GM12878 (cell line): ENCODE measurements at regions not wholly inside any gene's neighbourhood (a gene's known extent, or its start where the extent isn't known, plus 50 kb on each side); places are given as distances from the start of the nearest gene placed in this dataset.

Experiments
- EED ChIP-seq: sonication (generic); IDR thresholded peaks from 2 replicates; pipeline ENCODE4 v1.6.1; 2016; ENCODE audit warnings: antibody characterized with exemption, low read depth
- NFYB ChIP-seq: IDR thresholded peaks from 2 replicates; pipeline ENCODE4 v1.6.1; 2011; ENCODE audit warnings: low read depth, mild to moderate bottlenecking, low read length, improper control_type of control experiment, moderate library complexity; ENCODE audit not compliant: insufficient read depth
- POLR2A ChIP-seq: IDR thresholded peaks from 2 replicates; pipeline ENCODE4 v1.6.1; 2011; ENCODE audit warnings: low read depth, mild to moderate bottlenecking, low read length
- TF ChIP-seq, protein P1 (sequence below): IDR thresholded peaks from 2 replicates; pipeline ENCODE4 v1.6.1; 2012; ENCODE audit warnings: mild to moderate bottlenecking, low read depth, low read length
- TF ChIP-seq, protein P2 (sequence below), 3 experiments: IDR thresholded peaks in 2 of 3; conservative IDR thresholded peaks in 1 of 3; 2 replicates each; pipeline ENCODE4 v1.5.1; 2011; ENCODE audit warnings: low read depth in 3 of 3, low read length in 3 of 3, mild to moderate bottlenecking in 3 of 3, control low read depth in 2 of 3, moderate library complexity in 2 of 3, inconsistent platforms in 1 of 3, mixed read lengths in 1 of 3; ENCODE audit not compliant: control insufficient read depth in 2 of 3, insufficient read depth in 1 of 3; ENCODE audit errors: extremely low read depth in 1 of 3

DNA sequence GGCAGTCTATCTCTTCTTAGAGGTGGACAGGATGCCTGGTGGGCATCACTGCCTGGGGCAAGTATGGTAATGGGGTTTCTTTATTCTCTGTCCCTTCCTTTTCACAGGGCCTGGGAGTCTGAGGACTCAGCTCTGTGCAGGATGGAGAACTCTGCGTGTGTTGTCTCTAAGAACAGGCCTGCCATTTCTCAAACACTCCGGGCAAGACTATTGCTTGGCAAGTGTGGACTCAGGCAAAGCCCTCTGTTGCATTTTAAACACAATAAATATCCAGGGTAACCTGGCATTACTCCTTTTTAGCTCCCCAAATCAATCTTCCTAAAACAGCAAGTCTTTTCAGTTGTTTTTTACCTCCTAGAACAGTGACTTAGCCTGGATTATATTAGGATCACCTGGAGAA is 185.1 kb upstream of the ROPN1 start:
- TF ChIP-seq, protein P1, sequence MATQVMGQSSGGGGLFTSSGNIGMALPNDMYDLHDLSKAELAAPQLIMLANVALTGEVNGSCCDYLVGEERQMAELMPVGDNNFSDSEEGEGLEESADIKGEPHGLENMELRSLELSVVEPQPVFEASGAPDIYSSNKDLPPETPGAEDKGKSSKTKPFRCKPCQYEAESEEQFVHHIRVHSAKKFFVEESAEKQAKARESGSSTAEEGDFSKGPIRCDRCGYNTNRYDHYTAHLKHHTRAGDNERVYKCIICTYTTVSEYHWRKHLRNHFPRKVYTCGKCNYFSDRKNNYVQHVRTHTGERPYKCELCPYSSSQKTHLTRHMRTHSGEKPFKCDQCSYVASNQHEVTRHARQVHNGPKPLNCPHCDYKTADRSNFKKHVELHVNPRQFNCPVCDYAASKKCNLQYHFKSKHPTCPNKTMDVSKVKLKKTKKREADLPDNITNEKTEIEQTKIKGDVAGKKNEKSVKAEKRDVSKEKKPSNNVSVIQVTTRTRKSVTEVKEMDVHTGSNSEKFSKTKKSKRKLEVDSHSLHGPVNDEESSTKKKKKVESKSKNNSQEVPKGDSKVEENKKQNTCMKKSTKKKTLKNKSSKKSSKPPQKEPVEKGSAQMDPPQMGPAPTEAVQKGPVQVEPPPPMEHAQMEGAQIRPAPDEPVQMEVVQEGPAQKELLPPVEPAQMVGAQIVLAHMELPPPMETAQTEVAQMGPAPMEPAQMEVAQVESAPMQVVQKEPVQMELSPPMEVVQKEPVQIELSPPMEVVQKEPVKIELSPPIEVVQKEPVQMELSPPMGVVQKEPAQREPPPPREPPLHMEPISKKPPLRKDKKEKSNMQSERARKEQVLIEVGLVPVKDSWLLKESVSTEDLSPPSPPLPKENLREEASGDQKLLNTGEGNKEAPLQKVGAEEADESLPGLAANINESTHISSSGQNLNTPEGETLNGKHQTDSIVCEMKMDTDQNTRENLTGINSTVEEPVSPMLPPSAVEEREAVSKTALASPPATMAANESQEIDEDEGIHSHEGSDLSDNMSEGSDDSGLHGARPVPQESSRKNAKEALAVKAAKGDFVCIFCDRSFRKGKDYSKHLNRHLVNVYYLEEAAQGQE = no peak
- TF ChIP-seq, protein P2, sequence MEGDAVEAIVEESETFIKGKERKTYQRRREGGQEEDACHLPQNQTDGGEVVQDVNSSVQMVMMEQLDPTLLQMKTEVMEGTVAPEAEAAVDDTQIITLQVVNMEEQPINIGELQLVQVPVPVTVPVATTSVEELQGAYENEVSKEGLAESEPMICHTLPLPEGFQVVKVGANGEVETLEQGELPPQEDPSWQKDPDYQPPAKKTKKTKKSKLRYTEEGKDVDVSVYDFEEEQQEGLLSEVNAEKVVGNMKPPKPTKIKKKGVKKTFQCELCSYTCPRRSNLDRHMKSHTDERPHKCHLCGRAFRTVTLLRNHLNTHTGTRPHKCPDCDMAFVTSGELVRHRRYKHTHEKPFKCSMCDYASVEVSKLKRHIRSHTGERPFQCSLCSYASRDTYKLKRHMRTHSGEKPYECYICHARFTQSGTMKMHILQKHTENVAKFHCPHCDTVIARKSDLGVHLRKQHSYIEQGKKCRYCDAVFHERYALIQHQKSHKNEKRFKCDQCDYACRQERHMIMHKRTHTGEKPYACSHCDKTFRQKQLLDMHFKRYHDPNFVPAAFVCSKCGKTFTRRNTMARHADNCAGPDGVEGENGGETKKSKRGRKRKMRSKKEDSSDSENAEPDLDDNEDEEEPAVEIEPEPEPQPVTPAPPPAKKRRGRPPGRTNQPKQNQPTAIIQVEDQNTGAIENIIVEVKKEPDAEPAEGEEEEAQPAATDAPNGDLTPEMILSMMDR (IDR thresholded peaks at IDR 0.05 in 2 of 3, conservative IDR thresholded peaks at IDR 0.05 in 1 of 3; ENCODE audit: control insufficient read depth in 2 of 3, extremely low read depth in 1 of 3, insufficient read depth in 1 of 3, low read depth in 3 of 3, low read length in 3 of 3) = no peak
- TF ChIP-seq POLR2A = no peak
- no peak for TF ChIP-seq NFYB
- TF ChIP-seq EED = no peak
